ENCODE measurements at regions not wholly inside any gene's neighbourhood (a gene's known extent, or its start where the extent isn't known, plus 50 kb on each side); places are given as distances from the start of the nearest gene placed in this dataset.

- DNase-seq, result no peak
Observed at GRCh38 chr11:105553025-105553424, 56.8 kb upstream of the GRIA4 start.

DNA sequence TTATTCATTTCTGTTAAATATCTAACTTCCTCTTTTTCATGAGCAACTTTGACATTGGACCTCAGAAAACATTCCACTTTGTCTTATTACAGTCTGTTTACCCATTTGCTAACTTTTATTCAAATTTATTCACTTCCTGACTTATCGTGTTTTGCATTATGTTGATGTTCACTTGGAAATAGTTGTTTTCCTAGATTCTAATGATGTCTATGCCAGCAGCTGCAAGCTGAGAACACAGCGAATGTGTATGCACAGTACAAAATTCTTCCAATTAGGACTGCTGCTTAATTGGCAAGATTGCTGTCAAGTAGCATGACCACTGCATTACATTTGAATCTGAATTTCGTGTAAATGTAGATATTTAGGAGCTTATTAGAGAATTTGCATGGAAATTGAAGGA lies 61.5 kb upstream of the GRIA4 start:
- DNase-seq, result no peak

DNA sequence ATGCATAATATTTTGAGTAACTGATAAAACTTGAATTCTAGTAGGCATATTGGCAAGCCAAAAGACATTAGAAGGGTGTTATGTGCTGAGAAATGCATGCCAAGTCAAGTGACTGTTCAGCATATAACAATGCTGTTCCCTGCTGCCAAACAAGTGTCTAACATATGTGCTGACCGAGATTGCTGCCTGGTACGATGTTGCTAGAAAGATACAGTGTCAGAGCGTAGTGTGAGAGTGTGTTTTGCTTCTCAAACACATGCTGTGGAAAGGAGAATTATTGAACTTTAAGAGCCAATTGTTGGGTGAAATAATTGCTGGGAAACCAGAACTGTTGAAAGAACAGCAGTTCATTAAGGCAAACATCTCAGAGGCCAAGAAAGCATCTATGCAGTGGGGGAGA lies 71.3 kb upstream of the GRIA4 start:
- no peak for DNase-seq

DNA sequence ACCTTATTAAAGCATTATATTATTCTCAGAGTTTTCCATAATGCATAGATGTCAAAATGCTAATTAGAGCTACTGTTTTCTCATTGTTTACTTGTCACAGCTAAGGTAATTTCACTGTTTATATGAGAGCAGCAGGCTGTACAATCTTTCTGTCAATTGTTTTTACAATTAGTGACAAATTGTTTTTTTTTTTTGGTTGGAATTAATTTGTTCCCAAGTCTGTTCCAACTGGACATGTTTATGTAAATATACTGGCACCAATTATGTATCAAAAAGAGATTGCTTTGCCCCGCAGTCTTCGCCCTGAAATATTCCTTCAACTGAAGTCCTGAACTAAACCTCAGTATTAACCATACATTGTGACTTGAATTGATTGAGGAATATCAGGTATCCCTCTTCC lies 72.3 kb upstream of the GRIA4 start:
- DNase-seq, result no peak

- DNase-seq, result no peak
Observed at GRCh38 chr11:105524286-105524685, 85.6 kb upstream of the GRIA4 start.

DNA sequence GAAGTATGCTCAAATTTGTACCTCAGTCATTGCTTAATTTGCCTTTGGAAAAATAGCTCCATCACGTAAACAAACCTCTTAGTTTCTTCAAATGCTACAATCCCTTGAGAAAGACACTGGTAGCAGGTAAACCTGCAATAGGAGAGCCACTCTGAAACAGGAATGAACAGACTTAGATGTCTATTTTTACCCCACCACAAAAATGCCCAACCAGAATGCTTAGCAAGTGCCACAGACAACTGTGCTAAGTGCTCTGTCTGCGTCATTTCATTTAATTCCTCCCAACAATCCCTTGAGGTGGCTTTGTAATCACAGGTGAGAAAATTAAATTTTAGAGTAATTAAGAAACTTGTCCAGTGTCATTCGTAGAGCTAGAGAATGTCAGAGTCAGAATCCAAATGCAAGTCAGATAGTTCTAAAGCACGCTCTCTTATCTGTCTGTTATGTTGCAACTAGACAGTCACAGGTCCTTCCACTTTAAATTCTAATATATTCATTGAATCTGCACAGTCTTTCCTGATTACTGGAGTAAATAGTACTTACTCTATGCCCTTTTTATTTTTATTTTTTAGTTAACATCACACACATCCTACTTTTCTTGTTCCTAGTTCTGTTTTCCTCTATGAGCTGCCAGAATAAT lies 89.0 kb upstream of the GRIA4 start:
- no peak for DNase-seq

GRCh38 chr11:105507496-105508254 lies 102.2 kb upstream of the GRIA4 start:
- DNase-seq, result no peak

GRCh38 chr11:105492010-105492409 lies 117.9 kb upstream of the GRIA4 start:
- no peak for DNase-seq

DNA sequence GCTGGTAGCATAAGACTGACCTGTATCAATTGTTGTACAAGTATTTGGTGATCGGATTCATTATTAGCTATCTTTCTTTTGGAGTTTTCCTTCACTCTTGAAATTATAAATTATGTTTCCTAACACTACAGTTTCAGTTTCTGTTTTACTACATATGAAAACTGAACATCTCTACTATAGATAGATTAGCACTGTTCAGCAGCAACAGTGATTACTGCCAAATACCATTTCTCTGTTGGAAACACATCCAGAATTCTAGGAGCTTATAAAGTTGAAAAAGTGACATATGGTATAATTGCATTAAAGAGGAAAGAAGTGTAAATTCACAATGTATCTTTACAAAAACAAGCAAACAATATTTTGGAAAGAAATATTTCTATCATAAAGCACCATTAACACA lies 118.5 kb upstream of the GRIA4 start:
- no peak for DNase-seq

- DNase-seq, result no peak
Observed at GRCh38 chr11:105490333-105490732, 119.5 kb upstream of the GRIA4 start.

DNA sequence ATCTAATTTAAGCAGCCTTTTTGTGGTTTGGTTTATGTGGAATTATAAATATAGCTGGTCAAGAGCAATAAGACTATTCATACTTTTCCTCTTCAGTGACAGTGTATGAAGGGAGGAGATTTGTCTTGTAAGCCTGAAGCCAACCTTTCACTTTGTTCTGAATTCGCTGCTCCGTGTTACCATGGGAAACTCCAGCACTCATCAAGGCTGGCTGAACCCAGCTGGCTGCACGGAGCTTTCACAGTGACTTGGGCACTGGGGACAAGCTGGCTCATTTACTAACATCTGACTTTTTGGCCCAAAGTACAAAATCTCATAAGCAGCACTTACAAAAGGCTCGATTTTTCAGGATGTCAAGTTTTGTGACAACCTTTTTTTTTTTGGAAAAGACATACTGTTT lies 120.4 kb upstream of the GRIA4 start:
- DNase-seq, result no peak

DNA sequence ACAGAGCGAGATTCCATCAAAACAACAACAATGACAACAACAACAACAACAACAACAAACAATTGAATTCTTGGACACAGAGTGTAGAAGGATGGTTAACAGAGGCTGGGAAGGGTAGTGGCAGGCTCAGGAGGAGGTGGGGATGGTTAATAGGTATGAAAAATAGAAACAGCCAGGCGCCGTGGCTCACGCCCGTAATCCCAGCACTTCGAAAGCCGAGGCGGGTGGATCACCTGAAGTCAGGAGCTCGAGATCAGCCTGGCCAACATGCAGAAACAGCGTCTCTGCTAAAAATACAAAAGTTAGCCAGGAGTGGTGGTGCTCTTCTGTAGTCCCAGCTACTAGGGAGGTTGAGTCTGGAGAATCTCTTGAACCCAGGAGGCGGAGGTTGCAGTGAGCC lies 122.9 kb upstream of the GRIA4 start:
- DNase-seq, result no peak

DNA sequence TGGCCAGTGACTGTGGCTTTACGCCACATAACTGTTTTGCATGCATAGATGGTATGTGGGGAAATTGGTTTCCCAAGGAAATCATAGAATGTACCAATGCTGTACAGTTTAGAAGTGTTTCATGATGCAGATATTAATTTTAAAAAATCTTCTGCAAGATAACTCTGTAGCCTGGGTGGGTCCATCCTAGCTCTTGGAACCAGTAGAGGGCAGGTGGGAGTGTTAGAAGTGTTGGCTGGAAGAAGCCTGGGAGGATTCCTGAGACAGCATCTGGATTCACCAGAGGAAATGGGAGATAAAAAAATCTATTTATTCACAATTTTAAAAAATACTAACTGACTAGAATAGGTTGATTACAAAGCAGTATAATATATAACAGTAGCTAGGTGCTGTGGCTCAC lies 139.9 kb upstream of the GRIA4 start:
- no peak for DNase-seq

DNA sequence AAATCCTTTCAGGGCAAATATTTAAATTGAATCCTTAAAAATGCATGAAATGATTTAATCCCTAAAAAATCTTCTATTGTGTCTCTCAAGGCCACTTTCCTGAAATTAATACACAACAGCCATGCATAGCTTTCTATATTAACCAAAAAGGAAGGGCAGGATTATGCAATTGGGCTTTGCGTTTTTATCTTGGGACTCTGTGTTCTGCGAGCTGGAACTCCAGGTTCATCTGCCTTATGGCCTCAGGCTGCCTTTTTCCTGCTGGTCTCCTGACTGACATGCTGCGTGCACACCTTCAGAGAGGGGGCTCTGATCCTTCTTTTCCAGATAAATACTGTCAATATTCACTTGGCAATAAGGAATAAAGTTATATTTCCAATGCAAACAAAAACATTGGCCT lies 141.7 kb upstream of the GRIA4 start:
- DNase-seq, result no peak

DNA sequence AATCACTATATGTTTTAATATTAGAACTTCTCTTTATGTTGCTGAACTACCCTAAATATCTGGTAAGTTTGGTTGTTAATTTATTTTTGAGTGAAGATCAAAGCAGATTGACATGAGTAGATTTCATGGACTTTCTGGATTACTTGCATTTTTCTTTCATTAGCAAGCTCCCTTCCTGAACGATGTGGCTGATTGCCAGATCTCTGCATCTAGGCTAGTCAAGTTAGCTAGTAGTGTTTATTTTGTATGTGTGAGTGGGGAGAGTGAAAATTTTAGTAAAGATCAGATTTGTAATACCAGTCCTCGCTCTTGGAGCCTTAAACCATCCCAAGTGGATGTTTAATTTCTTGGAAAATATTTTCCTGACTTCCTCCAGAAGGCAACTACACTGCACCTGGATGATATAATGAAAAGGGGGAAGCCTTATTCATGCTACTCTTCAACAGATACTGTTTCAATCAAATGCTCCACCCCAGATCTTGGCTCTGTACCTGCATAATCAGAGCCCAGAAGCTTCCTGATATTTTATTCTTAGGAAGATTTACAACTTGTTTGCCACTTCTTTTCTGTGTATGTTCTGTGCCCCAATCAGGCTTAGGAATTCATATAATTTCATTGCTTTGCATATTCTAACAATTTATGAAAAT lies 143.2 kb upstream of the GRIA4 start:
- no peak for DNase-seq

GRCh38 chr11:105458071-105458470 lies 151.8 kb upstream of the GRIA4 start:
- no peak for DNase-seq

- DNase-seq, result no peak
Observed at GRCh38 chr11:105456950-105457349, 152.9 kb upstream of the GRIA4 start.

GRCh38 chr11:105449100-105449734 lies 160.7 kb upstream of the GRIA4 start:
- DNase-seq, result no peak

GRCh38 chr11:105448703-105449079 lies 161.2 kb upstream of the GRIA4 start:
- DNase-seq, result no peak

- DNase-seq, result no peak
Observed at GRCh38 chr11:105447936-105448702, 161.8 kb upstream of the GRIA4 start.

GRCh38 chr11:105443623-105444022 lies 166.2 kb upstream of the GRIA4 start:
- DNase-seq, result no peak

DNA sequence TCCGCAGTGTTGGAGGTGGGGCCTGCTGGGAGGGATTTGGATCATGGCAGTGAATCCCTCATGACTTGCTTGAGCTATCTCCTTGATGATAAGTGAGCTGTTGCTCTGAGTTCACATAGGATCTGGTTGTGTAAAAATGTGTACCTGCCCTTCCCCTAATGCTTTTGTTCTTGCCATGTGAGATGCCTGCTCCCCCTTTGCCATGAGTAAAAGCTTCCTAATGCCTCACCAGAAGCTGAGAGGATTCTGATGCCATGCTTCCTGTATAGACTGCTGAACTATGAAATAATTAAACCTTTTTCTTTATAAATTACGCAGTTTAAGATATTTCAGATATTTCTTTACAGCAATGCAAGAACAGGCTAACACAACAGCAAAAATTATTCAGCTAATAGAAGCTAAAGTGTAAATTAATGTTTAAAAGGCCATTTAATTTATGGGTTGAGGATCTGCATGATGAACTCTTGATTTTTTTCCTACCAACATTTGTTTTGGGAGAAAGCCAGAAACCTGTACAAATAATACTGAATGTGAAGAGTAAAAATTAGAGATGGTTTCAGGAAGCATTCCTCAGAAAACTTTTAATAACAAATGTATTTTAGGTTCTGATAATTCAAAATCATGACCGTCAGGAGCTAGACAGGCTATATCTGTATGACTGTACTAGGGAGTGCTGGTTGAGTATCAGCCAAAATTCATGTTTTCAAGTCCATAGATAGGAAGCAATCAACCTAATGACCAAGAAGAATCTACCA lies 177.5 kb upstream of the GRIA4 start:
- no peak for DNase-seq

Data from KG1 (cell line).